Stimulated activated CD4-positive, alpha-beta T cell treated with anti-CD3 and anti-CD28 coated beads, Interleukin-2, amount 100 ng/mL, for 24 hours (primary cell): ENCODE measurements at regions not wholly inside any gene's neighbourhood (a gene's known extent, or its start where the extent isn't known, plus 50 kb on each side); places are given as distances from the start of the nearest gene placed in this dataset.
"Not testable (repeated sequence)": the region's sequence is repeated elsewhere in the genome, so short reads cannot be mapped to it uniquely, and the experiment has no call there.

Experiments
- DNase-seq, 2 donors: peaks; one replicate each; pipeline ENCODE4 v3.0.0-alpha.2; 2020

- no peak for DNase-seq
Observed at GRCh38 chr2:155502766-155503165, 804.3 kb downstream of the KCNJ3 start.

GRCh38 chr2:155498106-155498505 is 799.6 kb downstream of the KCNJ3 start:
- no peak for DNase-seq

GRCh38 chr2:155494744-155495143 is 796.2 kb downstream of the KCNJ3 start:
- DNase-seq: no peak

GRCh38 chr2:155485141-155485842 is 786.8 kb downstream of the KCNJ3 start:
- DNase-seq: no peak

GRCh38 chr2:155481141-155481540 is 782.6 kb downstream of the KCNJ3 start:
- DNase-seq: no peak

GRCh38 chr2:155472018-155472417 is 773.5 kb downstream of the KCNJ3 start:
- not testable (repeated sequence) for DNase-seq

- DNase-seq: no peak
Observed at GRCh38 chr2:155456222-155456621, 757.7 kb downstream of the KCNJ3 start.

GRCh38 chr2:155442755-155443372 is 744.4 kb downstream of the KCNJ3 start:
- no peak for DNase-seq

GRCh38 chr2:155442088-155442487 is 743.6 kb downstream of the KCNJ3 start:
- no peak for DNase-seq

GRCh38 chr2:155431004-155431507 is 732.6 kb downstream of the KCNJ3 start:
- DNase-seq: no peak

- DNase-seq: no peak
Observed at GRCh38 chr2:155427470-155427869, 729.0 kb downstream of the KCNJ3 start.

GRCh38 chr2:155424518-155424917 is 726.0 kb downstream of the KCNJ3 start:
- DNase-seq: no peak

GRCh38 chr2:155418753-155419152 is 720.3 kb downstream of the KCNJ3 start:
- no peak for DNase-seq

GRCh38 chr2:155412598-155412997 is 714.1 kb downstream of the KCNJ3 start:
- no peak for DNase-seq

- no peak for DNase-seq
Observed at GRCh38 chr2:155404433-155405002, 706.0 kb downstream of the KCNJ3 start.

- DNase-seq: no peak
Observed at GRCh38 chr2:155393406-155393805, 694.9 kb downstream of the KCNJ3 start.

GRCh38 chr2:155391613-155392130 is 693.2 kb downstream of the KCNJ3 start:
- DNase-seq: no peak

GRCh38 chr2:155389224-155389623 is 690.7 kb downstream of the KCNJ3 start:
- no peak for DNase-seq

- DNase-seq: no peak
Observed at GRCh38 chr2:155384555-155385123, 686.1 kb downstream of the KCNJ3 start.

GRCh38 chr2:155382776-155383175 is 684.3 kb downstream of the KCNJ3 start:
- DNase-seq: no peak

- no peak for DNase-seq
Observed at GRCh38 chr2:155381436-155381835, 682.9 kb downstream of the KCNJ3 start.

- DNase-seq: no peak
Observed at GRCh38 chr2:155379494-155379893, 681.0 kb downstream of the KCNJ3 start.

GRCh38 chr2:155377931-155378444 is 679.5 kb downstream of the KCNJ3 start:
- no peak for DNase-seq
